ENCODE measurements at regions not wholly inside any gene's neighbourhood (a gene's known extent, or its start where the extent isn't known, plus 50 kb on each side); places are given as distances from the start of the nearest gene placed in this dataset.

GRCh38 chr20:17838921-17839320 lies 129.7 kb downstream of the SNX5 start:
- Histone ChIP-seq H3K4me3 (no peak overlapping the region), H3K9me3 (no peaks in the 10 kb centered on the region), H3K4me1 (peaks cover 0 to 22% (median 9%) of the 10 kb centered on the region in 6 donors), H3K27ac (no peak overlapping the region), H3K36me3 (no peaks in the 10 kb centered on the region), H3K27me3 (replicated peaks in 1 of 7) (no peaks in the 10 kb centered on the region)
- intact Hi-C loops (cut with DNase I; ENCODE audit: low total_unique reads): no loop called here
- DNase-seq: no peak
- TF ChIP-seq CTCF (IDR thresholded peaks at IDR 0.05 in 8 of 11, conservative IDR thresholded peaks at IDR 0.05 in 3 of 11) (no peak), POLR2A (IDR thresholded peaks at IDR 0.05) (no peak), POLR2AphosphoS5 (IDR thresholded peaks at IDR 0.05) (no peak)
- WGBS, 5 donors: 81 to 92% (median 90%) methylated on average over 3 to 4 of the region's 4 CpGs

- no peak overlapping the region for H3K27ac ChIP-seq
- no peaks in the 10 kb centered on the region for H3K9me3 ChIP-seq
- DNase-seq: no peak
- TF ChIP-seq POLR2AphosphoS5 (IDR thresholded peaks at IDR 0.05) (no peak), POLR2A (IDR thresholded peaks at IDR 0.05) (no peak), CTCF (IDR thresholded peaks at IDR 0.05 in 8 of 11, conservative IDR thresholded peaks at IDR 0.05 in 3 of 11) (no peak)
- H3K36me3 ChIP-seq: no peaks in the 10 kb centered on the region
- intact Hi-C loops (cut with DNase I; ENCODE audit: low total_unique reads): no loop called here
- H3K4me3 ChIP-seq: no peak overlapping the region
- H3K27me3 ChIP-seq (replicated peaks in 1 of 7): no peaks in the 10 kb centered on the region
- 80 to 95% (median 91%) methylated on average over 3 of the region's 3 CpGs for WGBS, 5 donors
- peaks cover 0 to 6% (median 0%) of the 10 kb centered on the region in 6 donors for H3K4me1 ChIP-seq
Measured at GRCh38 chr20:17837179-17837578, 131.4 kb downstream of the SNX5 start.

- no peaks in the 10 kb centered on the region for H3K27me3 ChIP-seq (replicated peaks in 1 of 7)
- no peaks in the 10 kb centered on the region for H3K36me3 ChIP-seq
- TF ChIP-seq CTCF (IDR thresholded peaks at IDR 0.05 in 8 of 11, conservative IDR thresholded peaks at IDR 0.05 in 3 of 11) (no peak), POLR2A (IDR thresholded peaks at IDR 0.05) (no peak), POLR2AphosphoS5 (IDR thresholded peaks at IDR 0.05) (no peak)
- intact Hi-C loops (cut with DNase I; ENCODE audit: low total_unique reads): no loop called here
- DNase-seq: no peak
- peak overlapping the region in 7 of 8 donors; percentile 23 to 71 (median 52) for H3K27ac ChIP-seq
- 63 to 89% (median 78%) methylated on average over 12 of the region's 12 CpGs for WGBS, 5 donors
- peaks cover 0 to 4% (median 0%) of the 10 kb centered on the region in 6 donors for H3K4me1 ChIP-seq
- no peak overlapping the region for H3K4me3 ChIP-seq
- H3K9me3 ChIP-seq: no peaks in the 10 kb centered on the region
Measured at GRCh38 chr20:17836303-17836861, 132.2 kb downstream of the SNX5 start.

- intact Hi-C loops (cut with DNase I; ENCODE audit: low total_unique reads): no loop called here
Measured at GRCh38 chr20:17835934-17836300, 132.7 kb downstream of the SNX5 start.

More at GRCh38 chr20:17835934-17836300, 132.7 kb downstream of the SNX5 start:
- no peaks in the 10 kb centered on the region for H3K36me3 ChIP-seq
- H3K27ac ChIP-seq: peak overlapping the region in 7 of 8 donors; percentile 32 to 71 (median 52)
- no peak for TF ChIP-seq POLR2A (IDR thresholded peaks at IDR 0.05)
- no peak for TF ChIP-seq POLR2AphosphoS5 (IDR thresholded peaks at IDR 0.05)
- no peak for TF ChIP-seq CTCF (IDR thresholded peaks at IDR 0.05 in 8 of 11, conservative IDR thresholded peaks at IDR 0.05 in 3 of 11)
- H3K4me1 ChIP-seq: peaks cover 0 to 4% (median 0%) of the 10 kb centered on the region in 6 donors
- no peaks in the 10 kb centered on the region for H3K27me3 ChIP-seq (replicated peaks in 1 of 7)
- H3K9me3 ChIP-seq: no peaks in the 10 kb centered on the region
- DNase-seq: no peak
- whole genome bisulfite sequencing, 5 donors: 79 to 86% (median 85%) methylated on average over 9 of the region's 9 CpGs
- no peak overlapping the region for H3K4me3 ChIP-seq
